Stimulated activated CD8-positive, alpha-beta memory T cell treated with anti-CD3 and anti-CD28 coated beads, Interleukin-15, amount 100 ng/mL, for 1 hour (primary cell): ENCODE measurements at regions not wholly inside any gene's neighbourhood (a gene's known extent, or its start where the extent isn't known, plus 50 kb on each side); places are given as distances from the start of the nearest gene placed in this dataset.

Experiments
- DNase-seq: peaks from one replicate; pipeline ENCODE4 v3.0.0-alpha.2; 2020; ENCODE audit warnings: low read depth

- DNase-seq, result no peak
Observed at GRCh38 chrX:38856670-38857265, 55.5 kb downstream of the MID1IP1 start.

GRCh38 chrX:38857736-38858523 lies 56.7 kb downstream of the MID1IP1 start:
- DNase-seq, result no peak

- DNase-seq, result no peak
Observed at GRCh38 chrX:38859602-38860001, 58.3 kb downstream of the MID1IP1 start.

GRCh38 chrX:38860106-38861013 lies 59.1 kb downstream of the MID1IP1 start:
- DNase-seq, result no peak

- DNase-seq, result no peak
Observed at GRCh38 chrX:38861489-38861888, 60.2 kb downstream of the MID1IP1 start.

GRCh38 chrX:38862100-38862499 lies 60.8 kb downstream of the MID1IP1 start:
- no peak for DNase-seq

GRCh38 chrX:38864165-38864564 lies 62.9 kb downstream of the MID1IP1 start:
- no peak for DNase-seq

GRCh38 chrX:38868321-38868720 lies 67.1 kb downstream of the MID1IP1 start:
- no peak for DNase-seq

- no peak for DNase-seq
Observed at GRCh38 chrX:38868941-38869401, 67.7 kb downstream of the MID1IP1 start.

- no peak for DNase-seq
Observed at GRCh38 chrX:38870361-38870895, 69.2 kb downstream of the MID1IP1 start.

- no peak for DNase-seq
Observed at GRCh38 chrX:38871129-38872029, 70.1 kb downstream of the MID1IP1 start.

GRCh38 chrX:38877366-38877765 lies 76.1 kb downstream of the MID1IP1 start:
- DNase-seq, result no peak

GRCh38 chrX:38878641-38879340 lies 77.5 kb downstream of the MID1IP1 start:
- DNase-seq, result no peak

- no peak for DNase-seq
Observed at GRCh38 chrX:38879631-38880220, 78.5 kb downstream of the MID1IP1 start.

GRCh38 chrX:38880296-38880854 lies 79.1 kb downstream of the MID1IP1 start:
- no peak for DNase-seq

- DNase-seq, result no peak
Observed at GRCh38 chrX:38881066-38881465, 79.8 kb downstream of the MID1IP1 start.

- DNase-seq, result no peak
Observed at GRCh38 chrX:38881727-38882126, 80.5 kb downstream of the MID1IP1 start.

GRCh38 chrX:38882894-38883626 lies 81.8 kb downstream of the MID1IP1 start:
- no peak for DNase-seq

- DNase-seq, result no peak
Observed at GRCh38 chrX:38886112-38886511, 84.9 kb downstream of the MID1IP1 start.
